HEK293 (cell line): ENCODE measurements at regions not wholly inside any gene's neighbourhood (a gene's known extent, or its start where the extent isn't known, plus 50 kb on each side); places are given as distances from the start of the nearest gene placed in this dataset.

ENCODE experiments used
- CTCF ChIA-PET: fragments of 350-600 bp; formaldehyde crosslinking; extraction: SDS; loops from one replicate; lab custom pipeline; 2021; ENCODE audit warnings: antibody characterized with exemption; lab: Yijun Ruan, JAX
- POLR2A ChIA-PET: fragments of 300-600 bp; formaldehyde crosslinking; extraction: SDS; loops from one replicate; lab custom pipeline; 2020; ENCODE audit warnings: antibody characterized with exemption, inconsistent platforms; lab: Yijun Ruan, JAX
- H3K27ac ChIP-seq: fragments of 200-500 bp; sonication (Bioruptor generic); 2 replicates; pipeline ENCODE4 v1.5.1; 2014; ENCODE audit warnings: low read depth, low read length, control low read depth, inconsistent platforms; ENCODE audit errors: extremely low read depth
- H3K36me3 ChIP-seq, 2 experiments: fragments of 200-500 bp in 1 of 2; sonication (Bioruptor generic) in 1 of 2; 1 replicate in 1 of 2; 2 replicates in 1 of 2; pipeline ENCODE4 v1.5.1; 2014 to 2017; ENCODE audit warnings: inconsistent platforms in 2 of 2, low read length in 2 of 2; ENCODE audit not compliant: control insufficient read depth in 2 of 2, insufficient read depth in 1 of 2
- H3K4me1 ChIP-seq: fragments of 200-500 bp; sonication (Bioruptor generic); 2 replicates; pipeline ENCODE4 v1.5.1; 2014; ENCODE audit warnings: mild to moderate bottlenecking, low read length, inconsistent platforms; ENCODE audit not compliant: control insufficient read depth, insufficient read depth
- H3K4me3 ChIP-seq: 2 replicates; pipeline ENCODE4 v1.5.1; 2011; ENCODE audit warnings: low read depth, mild to moderate bottlenecking, control low read depth, low read length, moderate library complexity
- H3K9me3 ChIP-seq: fragments of 200-500 bp; sonication (Bioruptor generic); 2 replicates; pipeline ENCODE4 v1.5.1; 2014; ENCODE audit warnings: low read depth, low read length, inconsistent platforms; ENCODE audit not compliant: control insufficient read depth, insufficient read depth
- ATF2 ChIP-seq: fragments of 450-650 bp; formaldehyde crosslinking; IDR thresholded peaks from 2 replicates; pipeline ENCODE4 v1.5.1; 2016; ENCODE audit warnings: missing biosample characterization, missing genetic modification characterization, low read depth
- GLI2 ChIP-seq: fragments of 450-650 bp; formaldehyde crosslinking; IDR thresholded peaks from 2 replicates; pipeline ENCODE4; 2017; ENCODE audit warnings: missing biosample characterization, missing genetic modification characterization, low read depth, borderline replicate concordance
- IKZF3 ChIP-seq: fragments of 450-650 bp; IDR thresholded peaks from 2 replicates; pipeline ENCODE4 v1.5.0; 2018; ENCODE audit warnings: missing biosample characterization, mild to moderate bottlenecking, missing genetic modification characterization, moderate library complexity
- KLF9 ChIP-seq: fragments of 450-650 bp; formaldehyde crosslinking; IDR thresholded peaks from 2 replicates; pipeline ENCODE4 v1.5.1; 2016; ENCODE audit warnings: missing biosample characterization, missing genetic modification characterization, low read depth
- PATZ1 ChIP-seq: fragments of 450-650 bp; formaldehyde crosslinking; IDR thresholded peaks from 2 replicates; pipeline ENCODE4 v1.5.1; 2016; ENCODE audit warnings: missing biosample characterization, missing genetic modification characterization
- TCF7L2 ChIP-seq: IDR thresholded peaks from 2 replicates; pipeline ENCODE4 v1.6.1; 2011; ENCODE audit warnings: low read depth, mild to moderate bottlenecking, inconsistent platforms, low read length, moderate library complexity, borderline replicate concordance
- YY1 ChIP-seq: fragments of 450-650 bp; formaldehyde crosslinking; IDR thresholded peaks from 2 replicates; pipeline ENCODE4 v1.5.1; 2018; ENCODE audit warnings: missing biosample characterization, missing genetic modification characterization
- YY2 ChIP-seq: fragments of 450-650 bp; formaldehyde crosslinking; IDR thresholded peaks from 2 replicates; pipeline ENCODE4 v1.5.1; 2016; ENCODE audit warnings: missing biosample characterization, missing genetic modification characterization
- ZBTB11 ChIP-seq: fragments of 450-650 bp; formaldehyde crosslinking; conservative IDR thresholded peaks from 2 replicates; pipeline ENCODE4 v1.5.1; 2016; ENCODE audit warnings: low read depth, missing biosample characterization, missing genetic modification characterization
- ZBTB20 ChIP-seq: fragments of 450-650 bp; formaldehyde crosslinking; IDR thresholded peaks from 2 replicates; pipeline ENCODE4 v1.5.1; 2016; ENCODE audit warnings: missing biosample characterization, missing genetic modification characterization
- ZIC2 ChIP-seq: fragments of 450-650 bp; formaldehyde crosslinking; IDR thresholded peaks from 2 replicates; pipeline ENCODE4 v1.5.1; 2016; ENCODE audit warnings: missing biosample characterization, missing genetic modification characterization
- ZNF133 ChIP-seq: fragments of 450-650 bp; formaldehyde crosslinking; IDR thresholded peaks from 2 replicates; pipeline ENCODE4 v1.5.1; 2016; ENCODE audit warnings: missing biosample characterization, missing genetic modification characterization
- ZNF223 ChIP-seq: fragments of 450-650 bp; formaldehyde crosslinking; IDR thresholded peaks from 2 replicates; pipeline ENCODE4 v1.5.1; 2016; ENCODE audit warnings: missing biosample characterization, missing genetic modification characterization
- ZNF292 ChIP-seq: fragments of 450-650 bp; formaldehyde crosslinking; IDR thresholded peaks from 2 replicates; pipeline ENCODE4 v1.5.1; 2016; ENCODE audit warnings: low read depth, missing biosample characterization, missing genetic modification characterization, borderline replicate concordance
- ZNF394 ChIP-seq: fragments of 450-650 bp; formaldehyde crosslinking; IDR thresholded peaks from 2 replicates; pipeline ENCODE4 v1.5.1; 2016; ENCODE audit warnings: missing biosample characterization, missing genetic modification characterization, mild to moderate bottlenecking, moderate library complexity, borderline replicate concordance
- ZNF549 ChIP-seq: fragments of 450-650 bp; IDR thresholded peaks from 2 replicates; pipeline ENCODE4 v1.5.1; 2018; ENCODE audit warnings: missing biosample characterization, missing genetic modification characterization, mild to moderate bottlenecking, inconsistent platforms, moderate library complexity
- ZNF560 ChIP-seq: fragments of 450-650 bp; formaldehyde crosslinking; IDR thresholded peaks from 2 replicates; pipeline ENCODE4 v1.5.1; 2017; ENCODE audit warnings: missing biosample characterization, missing genetic modification characterization, borderline replicate concordance
- ZNF610 ChIP-seq: fragments of 450-650 bp; formaldehyde crosslinking; IDR thresholded peaks from 2 replicates; pipeline ENCODE4 v1.5.1; 2016; ENCODE audit warnings: missing biosample characterization, missing genetic modification characterization, borderline replicate concordance
- ZNF621 ChIP-seq: fragments of 450-650 bp; formaldehyde crosslinking; IDR thresholded peaks from 2 replicates; pipeline ENCODE4 v1.5.1; 2017; ENCODE audit warnings: missing biosample characterization, missing genetic modification characterization
- ZNF629 ChIP-seq: fragments of 450-650 bp; formaldehyde crosslinking; IDR thresholded peaks from 2 replicates; pipeline ENCODE4 v1.5.1; 2017; ENCODE audit warnings: missing biosample characterization, missing genetic modification characterization
- TF ChIP-seq, protein P1 (sequence below): fragments of 450-650 bp; formaldehyde crosslinking; IDR thresholded peaks from 2 replicates; pipeline ENCODE4 v1.5.1; 2016; ENCODE audit warnings: missing biosample characterization, missing genetic modification characterization, borderline replicate concordance

DNA sequence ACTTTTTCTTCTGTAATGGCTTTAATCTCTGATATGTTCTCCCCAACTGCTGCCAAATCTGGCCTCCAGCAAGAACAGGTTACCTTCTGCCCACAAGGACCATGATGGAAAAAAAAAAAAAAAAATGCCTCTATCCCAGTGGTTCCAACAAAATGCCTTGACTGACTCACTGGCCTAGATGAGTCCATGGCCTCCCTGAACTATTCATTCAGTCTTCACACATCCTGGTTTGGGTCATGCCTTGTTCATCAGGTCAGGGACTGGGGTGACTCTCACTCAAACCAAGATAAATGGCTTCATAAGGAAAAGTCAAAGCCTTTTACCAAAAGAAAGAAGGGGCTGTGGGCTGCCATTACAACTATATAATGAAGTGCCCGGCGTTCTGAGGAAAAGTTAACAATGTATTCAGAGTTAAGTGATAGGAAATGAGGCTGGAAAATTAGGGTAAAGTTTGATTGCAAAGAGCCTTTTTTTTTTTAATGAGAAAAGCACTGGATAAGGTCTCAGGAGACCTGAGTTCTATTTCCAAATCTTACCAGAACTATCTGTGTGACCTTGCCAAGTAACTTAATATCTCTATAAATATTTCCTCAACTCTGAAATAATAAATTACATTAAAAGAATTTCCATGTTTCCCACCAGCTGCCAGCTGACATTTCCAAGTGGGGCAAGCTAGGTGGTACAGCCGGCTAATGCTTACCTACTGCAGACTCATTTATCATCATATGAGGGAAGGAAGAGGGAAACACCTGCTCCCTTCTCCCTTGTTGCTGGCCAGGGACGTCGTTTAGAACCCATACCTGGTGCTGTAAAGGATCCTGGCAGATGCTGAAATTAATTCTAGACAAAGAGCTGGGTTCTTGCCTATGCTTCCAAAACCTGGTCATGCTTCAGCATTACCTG is 380.0 kb upstream of the MARCKS start:
- no peaks in the 10 kb centered on the region for H3K9me3 ChIP-seq
- H3K36me3 ChIP-seq: no peaks in the 10 kb centered on the region
- no peaks in the 10 kb centered on the region for H3K4me1 ChIP-seq
- H3K27ac ChIP-seq: no peak overlapping the region
- POLR2A ChIA-PET: interaction anchor here (0.6 kb wide), 1 partner anchor 381 kb away, joined by 3 read pairs; no protein-coding TSS in a partner anchor
- no peak for TF ChIP-seq TCF7L2
- TF ChIP-seq ZNF610 (tag by site-specific recombination): no peak
- TF ChIP-seq ZNF223 (tag by site-specific recombination): no peak
- TF ChIP-seq IKZF3: no peak
- no peak for TF ChIP-seq PATZ1 (tag by site-specific recombination)
- TF ChIP-seq ZNF621: no peak
- TF ChIP-seq ZNF394 (tag by site-specific recombination): no peak
- no peak for TF ChIP-seq YY1 (tag by site-specific recombination)
- no peak for TF ChIP-seq ZBTB20 (tag by site-specific recombination)
- no peak for TF ChIP-seq YY2 (tag by site-specific recombination)
- TF ChIP-seq ZNF133 (tag by site-specific recombination): no peak
- TF ChIP-seq ZBTB11 (tag by site-specific recombination): no peak
- CTCF ChIA-PET: interaction anchor here (0.6 to 1.2 kb wide), 3 partner anchors 11 to 484 kb away, joined by 3 to 6 read pairs (median 4); no protein-coding TSS in a partner anchor
- H3K4me3 ChIP-seq: no peak overlapping the region

DNA sequence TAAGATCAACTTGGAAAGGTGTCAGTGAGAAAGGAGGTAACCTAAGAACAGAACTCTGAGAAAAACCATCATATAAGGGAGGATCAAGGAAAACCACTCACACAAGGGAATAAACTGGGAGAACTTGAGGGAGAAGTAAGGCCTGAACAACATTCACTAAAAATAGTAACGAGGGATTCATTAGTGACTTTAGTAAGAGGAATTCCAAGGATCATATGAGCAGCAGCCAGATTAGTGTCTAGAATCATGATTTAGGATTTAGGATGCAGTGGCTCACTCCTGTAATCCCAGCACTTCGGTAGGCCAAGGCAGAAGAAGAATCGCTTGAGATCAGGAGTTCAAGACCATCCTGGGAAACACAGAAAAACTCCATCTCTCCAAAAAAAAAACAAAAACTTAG is 376.5 kb upstream of the MARCKS start:
- H3K4me1 ChIP-seq: no peaks in the 10 kb centered on the region
- POLR2A ChIA-PET: no interaction called here
- H3K36me3 ChIP-seq: no peaks in the 10 kb centered on the region
- CTCF ChIA-PET: no interaction called here
- no peaks in the 10 kb centered on the region for H3K9me3 ChIP-seq
- H3K4me3 ChIP-seq: no peak overlapping the region
- H3K27ac ChIP-seq: no peak overlapping the region
- TF ChIP-seq ZNF223 (tag by site-specific recombination) (no peak), ZIC2 (tag by site-specific recombination) (no peak), ZNF629 (tag by site-specific recombination) (no peak), GLI2 (tag by site-specific recombination) (no peak), ZNF560 (tag by site-specific recombination) (no peak), ZNF292 (tag by site-specific recombination) (no peak), KLF9 (tag by site-specific recombination) (no peak), ZNF549 (tag by site-specific recombination) (no peak), ATF2 (tag by site-specific recombination) (no peak)
- TF ChIP-seq, protein P1, sequence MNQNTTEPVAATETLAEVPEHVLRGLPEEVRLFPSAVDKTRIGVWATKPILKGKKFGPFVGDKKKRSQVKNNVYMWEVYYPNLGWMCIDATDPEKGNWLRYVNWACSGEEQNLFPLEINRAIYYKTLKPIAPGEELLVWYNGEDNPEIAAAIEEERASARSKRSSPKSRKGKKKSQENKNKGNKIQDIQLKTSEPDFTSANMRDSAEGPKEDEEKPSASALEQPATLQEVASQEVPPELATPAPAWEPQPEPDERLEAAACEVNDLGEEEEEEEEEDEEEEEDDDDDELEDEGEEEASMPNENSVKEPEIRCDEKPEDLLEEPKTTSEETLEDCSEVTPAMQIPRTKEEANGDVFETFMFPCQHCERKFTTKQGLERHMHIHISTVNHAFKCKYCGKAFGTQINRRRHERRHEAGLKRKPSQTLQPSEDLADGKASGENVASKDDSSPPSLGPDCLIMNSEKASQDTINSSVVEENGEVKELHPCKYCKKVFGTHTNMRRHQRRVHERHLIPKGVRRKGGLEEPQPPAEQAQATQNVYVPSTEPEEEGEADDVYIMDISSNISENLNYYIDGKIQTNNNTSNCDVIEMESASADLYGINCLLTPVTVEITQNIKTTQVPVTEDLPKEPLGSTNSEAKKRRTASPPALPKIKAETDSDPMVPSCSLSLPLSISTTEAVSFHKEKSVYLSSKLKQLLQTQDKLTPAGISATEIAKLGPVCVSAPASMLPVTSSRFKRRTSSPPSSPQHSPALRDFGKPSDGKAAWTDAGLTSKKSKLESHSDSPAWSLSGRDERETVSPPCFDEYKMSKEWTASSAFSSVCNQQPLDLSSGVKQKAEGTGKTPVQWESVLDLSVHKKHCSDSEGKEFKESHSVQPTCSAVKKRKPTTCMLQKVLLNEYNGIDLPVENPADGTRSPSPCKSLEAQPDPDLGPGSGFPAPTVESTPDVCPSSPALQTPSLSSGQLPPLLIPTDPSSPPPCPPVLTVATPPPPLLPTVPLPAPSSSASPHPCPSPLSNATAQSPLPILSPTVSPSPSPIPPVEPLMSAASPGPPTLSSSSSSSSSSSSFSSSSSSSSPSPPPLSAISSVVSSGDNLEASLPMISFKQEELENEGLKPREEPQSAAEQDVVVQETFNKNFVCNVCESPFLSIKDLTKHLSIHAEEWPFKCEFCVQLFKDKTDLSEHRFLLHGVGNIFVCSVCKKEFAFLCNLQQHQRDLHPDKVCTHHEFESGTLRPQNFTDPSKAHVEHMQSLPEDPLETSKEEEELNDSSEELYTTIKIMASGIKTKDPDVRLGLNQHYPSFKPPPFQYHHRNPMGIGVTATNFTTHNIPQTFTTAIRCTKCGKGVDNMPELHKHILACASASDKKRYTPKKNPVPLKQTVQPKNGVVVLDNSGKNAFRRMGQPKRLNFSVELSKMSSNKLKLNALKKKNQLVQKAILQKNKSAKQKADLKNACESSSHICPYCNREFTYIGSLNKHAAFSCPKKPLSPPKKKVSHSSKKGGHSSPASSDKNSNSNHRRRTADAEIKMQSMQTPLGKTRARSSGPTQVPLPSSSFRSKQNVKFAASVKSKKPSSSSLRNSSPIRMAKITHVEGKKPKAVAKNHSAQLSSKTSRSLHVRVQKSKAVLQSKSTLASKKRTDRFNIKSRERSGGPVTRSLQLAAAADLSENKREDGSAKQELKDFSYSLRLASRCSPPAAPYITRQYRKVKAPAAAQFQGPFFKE (tag by site-specific recombination): no peak
